Neural progenitor cell (in vitro differentiated cells): ENCODE measurements at regions not wholly inside any gene's neighbourhood (a gene's known extent, or its start where the extent isn't known, plus 50 kb on each side); places are given as distances from the start of the nearest gene placed in this dataset.

Source experiments
- DNase-seq: peaks from one replicate; pipeline ENCODE4 v3.0.0-alpha.2; 2016; ENCODE audit warnings: low spot score
- H2AFZ ChIP-seq: fragments of 200-600 bp; sonication (generic); replicated peaks from 2 replicates; pipeline ENCODE4 v1.6.1; 2016; ENCODE audit warnings: antibody characterized with exemption
- H3F3A ChIP-seq: fragments of 200-600 bp; sonication (generic); 2 replicates; pipeline ENCODE4 v1.6.1; 2016; ENCODE audit warnings: antibody characterized with exemption, low read depth
- H3K27ac ChIP-seq: fragments of 200-600 bp; sonication (generic); 2 replicates; pipeline ENCODE4 v1.5.1; 2016; ENCODE audit warnings: mild to moderate bottlenecking
- H3K27me3 ChIP-seq: fragments of 200-600 bp; sonication (generic); 2 replicates; pipeline ENCODE4 v1.6.1; 2016; ENCODE audit warnings: mild to moderate bottlenecking, moderate library complexity
- H3K36me3 ChIP-seq: fragments of 200-600 bp; sonication (generic); 2 replicates; pipeline ENCODE4 v1.5.1; 2016
- H3K4me1 ChIP-seq: fragments of 200-600 bp; sonication (generic); 2 replicates; pipeline ENCODE4 v1.6.1; 2016; ENCODE audit warnings: mixed run types
- H3K4me2 ChIP-seq: fragments of 200-600 bp; sonication (generic); 2 replicates; pipeline ENCODE4 v1.6.1; 2016
- H3K4me3 ChIP-seq: fragments of 200-600 bp; sonication (generic); 2 replicates; pipeline ENCODE4 v1.5.1; 2016
- H3K79me2 ChIP-seq: fragments of 200-600 bp; sonication (generic); 2 replicates; pipeline ENCODE4 v1.6.1; 2016; ENCODE audit warnings: low read depth
- H3K9ac ChIP-seq: fragments of 200-600 bp; sonication (generic); 2 replicates; pipeline ENCODE4 v1.6.1; 2016
- H3K9me3 ChIP-seq: fragments of 200-600 bp; sonication (generic); 2 replicates; pipeline ENCODE4 v1.5.1; 2016; ENCODE audit warnings: low read depth
- H4K20me1 ChIP-seq: fragments of 200-600 bp; sonication (generic); 2 replicates; pipeline ENCODE4 v1.6.1; 2016; ENCODE audit warnings: low read depth
- H3K27ac Mint-ChIP-seq: 3 replicates; pipeline ENCODE4 v1.8.0; 2021; ENCODE audit warnings: mixed read lengths
- H3K27me3 Mint-ChIP-seq: 2 replicates; pipeline ENCODE4 v1.8.0; 2022; ENCODE audit warnings: low read depth, mild to moderate bottlenecking, inconsistent platforms, moderate library complexity, mixed read lengths; ENCODE audit not compliant: insufficient read depth
- H3K36me3 Mint-ChIP-seq: 3 replicates; pipeline ENCODE4 v1.8.0; 2021; ENCODE audit warnings: mixed read lengths
- H3K4me1 Mint-ChIP-seq: 3 replicates; pipeline ENCODE4 v1.8.0; 2021; ENCODE audit warnings: mixed read lengths
- H3K4me3 Mint-ChIP-seq: 3 replicates; pipeline ENCODE4 v1.8.0; 2021; ENCODE audit warnings: mild to moderate bottlenecking, moderate library complexity, mixed read lengths
- H3K9me3 Mint-ChIP-seq: 3 replicates; pipeline ENCODE4 v1.8.0; 2020; ENCODE audit warnings: mixed read lengths
- CTCF ChIP-seq: fragments of 200-600 bp; sonication (generic); IDR thresholded peaks from 2 replicates; pipeline ENCODE4 v1.5.1; 2017; ENCODE audit warnings: antibody characterized with exemption, mild to moderate bottlenecking
- EZH2 ChIP-seq: fragments of 200-600 bp; sonication (generic); IDR thresholded peaks from 2 replicates; pipeline ENCODE4 v1.6.1; 2017; ENCODE audit warnings: antibody characterized with exemption, mild to moderate bottlenecking, moderate library complexity
- EZH2phosphoT487 ChIP-seq: fragments of 200-600 bp; sonication (generic); IDR thresholded peaks from 2 replicates; pipeline ENCODE4 v1.6.1; 2017; ENCODE audit warnings: antibody characterized with exemption

DNA sequence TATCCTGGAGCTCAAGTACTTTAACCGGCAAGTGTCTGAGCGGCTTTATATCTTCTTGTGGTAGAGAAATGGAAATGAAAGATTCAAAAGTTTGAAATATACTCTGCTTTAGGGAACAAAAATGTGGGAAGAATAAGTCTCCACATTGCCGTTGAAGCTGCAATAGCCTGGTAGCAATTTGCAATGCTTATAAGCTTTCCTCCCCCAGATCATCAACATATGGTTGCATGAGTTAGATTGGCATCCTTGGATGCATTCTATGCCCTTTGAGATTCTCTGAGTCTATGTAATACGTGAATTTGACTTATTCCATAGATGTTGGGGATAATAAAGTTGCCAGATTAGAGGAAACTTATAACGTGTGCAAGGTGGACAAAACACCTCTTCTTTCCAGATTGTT lies 86.1 kb upstream of the KCNK1 start:
- H3K9me3 ChIP-seq: peaks cover 7% of the 10 kb centered on the region
- H2AFZ ChIP-seq: peak overlapping the region; percentile 59
- H3K36me3 Mint-ChIP-seq: no peaks in the 10 kb centered on the region
- no peak overlapping the region for H3K27ac Mint-ChIP-seq
- H3K4me1 ChIP-seq: peaks cover 9% of the 10 kb centered on the region
- no peak overlapping the region for H3K9ac ChIP-seq
- no peak overlapping the region for H3K27ac ChIP-seq
- no peaks in the 10 kb centered on the region for H3K79me2 ChIP-seq
- no peaks in the 10 kb centered on the region for H3F3A ChIP-seq
- H3K27me3 Mint-ChIP-seq: no peaks in the 10 kb centered on the region
- H3K4me1 Mint-ChIP-seq: peaks cover 12% of the 10 kb centered on the region
- no peaks in the 10 kb centered on the region for H4K20me1 ChIP-seq
- H3K36me3 ChIP-seq: no peaks in the 10 kb centered on the region
- no peaks in the 10 kb centered on the region for H3K27me3 ChIP-seq
- no peak overlapping the region for H3K4me3 ChIP-seq
- peaks cover 6% of the 10 kb centered on the region for H3K9me3 Mint-ChIP-seq
- TF ChIP-seq EZH2: no peak
- no peak for DNase-seq
- H3K4me2 ChIP-seq: no peak overlapping the region
- no peak overlapping the region for H3K4me3 Mint-ChIP-seq

DNA sequence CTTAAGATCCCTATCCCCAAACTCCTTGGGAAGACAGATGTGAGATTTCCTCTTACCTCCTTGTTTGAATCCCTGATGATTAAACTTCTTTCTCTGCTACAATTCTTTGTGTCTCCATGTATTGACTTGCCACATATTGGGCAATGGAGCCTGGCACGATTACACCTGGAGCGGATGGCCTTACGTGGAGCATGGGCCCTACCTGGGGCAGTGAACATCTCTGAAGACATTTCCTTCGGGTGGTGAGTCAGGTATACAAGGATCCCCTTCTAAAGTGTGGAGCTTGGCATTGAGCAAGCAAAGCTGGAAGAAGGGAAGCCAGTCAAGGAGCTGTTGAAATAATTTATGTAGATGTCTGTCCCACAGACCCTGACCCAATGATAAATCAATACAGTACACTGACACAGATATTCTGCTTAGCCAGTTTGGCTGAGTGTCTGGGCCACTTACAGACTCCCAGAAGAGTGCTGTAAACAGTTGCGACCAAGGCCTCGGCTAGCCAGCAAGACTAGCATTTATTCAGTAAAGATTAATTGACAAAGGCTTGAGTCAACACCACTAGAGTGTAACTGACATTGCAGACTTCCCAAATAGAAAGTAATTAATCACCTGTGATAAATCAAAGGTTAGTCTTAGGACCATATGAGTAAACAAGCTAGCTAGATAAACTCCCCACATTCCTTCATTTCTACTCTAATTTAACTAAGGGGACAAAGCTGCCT lies 83.1 kb upstream of the KCNK1 start:
- peaks cover 3% of the 10 kb centered on the region for H3K27me3 Mint-ChIP-seq
- no peaks in the 10 kb centered on the region for H3F3A ChIP-seq

DNA sequence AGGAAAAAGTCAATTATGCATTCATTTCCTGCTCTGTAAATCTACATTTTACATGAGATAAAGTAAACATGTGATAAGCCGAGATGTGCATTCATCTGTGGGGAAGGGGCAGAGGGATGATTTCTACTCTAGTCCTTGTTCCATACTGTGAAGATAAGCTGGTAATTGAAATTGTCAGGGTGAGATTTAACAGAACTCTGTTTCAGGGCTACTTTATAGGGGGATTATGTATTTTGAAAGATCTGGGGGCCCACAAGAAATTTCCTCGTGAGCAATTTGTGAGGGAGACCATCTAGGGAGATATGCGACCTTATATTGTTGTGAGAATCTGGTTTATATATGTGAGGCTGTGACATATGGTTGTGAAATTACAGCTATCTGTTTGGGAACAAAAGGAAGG lies 73.1 kb upstream of the KCNK1 start:
- Histone ChIP-seq H3K36me3 (no peaks in the 10 kb centered on the region), H4K20me1 (no peaks in the 10 kb centered on the region), H3K4me1 (peaks cover 9% of the 10 kb centered on the region), H3K4me3 (no peak overlapping the region), H3F3A (no peaks in the 10 kb centered on the region), H3K79me2 (no peaks in the 10 kb centered on the region), H3K9me3 (no peaks in the 10 kb centered on the region), H3K4me2 (no peak overlapping the region), H2AFZ (no peak overlapping the region), H3K9ac (no peak overlapping the region), H3K27me3 (no peaks in the 10 kb centered on the region), H3K27ac (no peak overlapping the region)
- TF ChIP-seq EZH2 (no peak), EZH2phosphoT487 (no peak), CTCF (no peak)
- Mint-ChIP-seq H3K36me3 (no peaks in the 10 kb centered on the region), H3K27me3 (peaks cover 2% of the 10 kb centered on the region), H3K9me3 (no peaks in the 10 kb centered on the region), H3K27ac (no peak overlapping the region), H3K4me1 (peaks cover 9% of the 10 kb centered on the region), H3K4me3 (no peak overlapping the region)
- DNase-seq: no peak

More for the DNA sequence above, 83.1 kb upstream of the KCNK1 start:
- no peak overlapping the region for H3K9ac ChIP-seq
- no peak overlapping the region for H2AFZ ChIP-seq
- TF ChIP-seq EZH2 (no peak), EZH2phosphoT487 (no peak), CTCF (no peak)
- H3K27ac ChIP-seq: no peak overlapping the region
- DNase-seq: no peak
- Mint-ChIP-seq H3K9me3 (peaks cover 6% of the 10 kb centered on the region), H3K27ac (no peak overlapping the region), H3K4me1 (no peaks in the 10 kb centered on the region), H3K4me3 (no peak overlapping the region), H3K36me3 (no peaks in the 10 kb centered on the region)
- no peaks in the 10 kb centered on the region for H4K20me1 ChIP-seq
- H3K4me3 ChIP-seq: no peak overlapping the region
- no peaks in the 10 kb centered on the region for H3K4me1 ChIP-seq
- H3K9me3 ChIP-seq: peaks cover 7% of the 10 kb centered on the region
- H3K4me2 ChIP-seq: no peak overlapping the region
- H3K36me3 ChIP-seq: no peaks in the 10 kb centered on the region
- no peaks in the 10 kb centered on the region for H3K79me2 ChIP-seq
- H3K27me3 ChIP-seq: no peaks in the 10 kb centered on the region
